Dermis blood vessel endothelial cell (primary cell): ENCODE measurements at regions not wholly inside any gene's neighbourhood (a gene's known extent, or its start where the extent isn't known, plus 50 kb on each side); places are given as distances from the start of the nearest gene placed in this dataset.
"Not testable (repeated sequence)": the region's sequence is repeated elsewhere in the genome, so short reads cannot be mapped to it uniquely, and the experiment has no call there.

Experiments used
- DNase-seq: peaks from one replicate; pipeline ENCODE4 v3.0.0; 2010

- peak; percentile 60 for DNase-seq
These were observed 124.6 kb upstream of the KCNAB1 start for GRCh38 chr3:155995525-155996370.

GRCh38 chr3:155996882-155997281 is 123.5 kb upstream of the KCNAB1 start:
- no peak for DNase-seq

GRCh38 chr3:155998173-155998572 is 122.2 kb upstream of the KCNAB1 start:
- not testable (repeated sequence) for DNase-seq

DNA sequence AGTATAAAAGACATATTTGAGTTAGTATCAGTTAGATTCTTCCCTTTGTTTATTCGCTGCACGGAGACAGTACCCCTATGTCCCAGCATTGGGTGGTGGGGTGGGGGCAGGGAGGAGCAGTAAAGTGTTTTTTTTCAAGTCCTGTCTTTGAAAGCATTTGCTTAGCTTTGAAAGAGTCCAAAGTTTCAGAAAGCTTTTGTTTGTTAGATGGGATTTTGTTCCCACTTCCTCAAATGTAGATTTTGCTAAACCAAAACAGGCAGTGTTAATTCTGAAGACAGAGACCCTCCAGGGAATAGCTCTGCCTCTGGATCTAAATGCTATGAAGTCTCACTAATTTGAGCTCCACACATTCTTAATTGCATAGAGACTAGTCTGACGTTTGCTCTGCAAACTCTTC is 114.6 kb upstream of the KCNAB1 start:
- no peak for DNase-seq

- peak; percentile 22 for DNase-seq
These were observed 109.5 kb upstream of the KCNAB1 start for GRCh38 chr3:156010829-156011228.

- no peak for DNase-seq
These were observed 105.9 kb upstream of the KCNAB1 start for GRCh38 chr3:156014489-156014888.

GRCh38 chr3:156016902-156017301 is 103.5 kb upstream of the KCNAB1 start:
- DNase-seq = no peak

- DNase-seq = no peak
These were observed 102.9 kb upstream of the KCNAB1 start for GRCh38 chr3:156017352-156018030.

DNA sequence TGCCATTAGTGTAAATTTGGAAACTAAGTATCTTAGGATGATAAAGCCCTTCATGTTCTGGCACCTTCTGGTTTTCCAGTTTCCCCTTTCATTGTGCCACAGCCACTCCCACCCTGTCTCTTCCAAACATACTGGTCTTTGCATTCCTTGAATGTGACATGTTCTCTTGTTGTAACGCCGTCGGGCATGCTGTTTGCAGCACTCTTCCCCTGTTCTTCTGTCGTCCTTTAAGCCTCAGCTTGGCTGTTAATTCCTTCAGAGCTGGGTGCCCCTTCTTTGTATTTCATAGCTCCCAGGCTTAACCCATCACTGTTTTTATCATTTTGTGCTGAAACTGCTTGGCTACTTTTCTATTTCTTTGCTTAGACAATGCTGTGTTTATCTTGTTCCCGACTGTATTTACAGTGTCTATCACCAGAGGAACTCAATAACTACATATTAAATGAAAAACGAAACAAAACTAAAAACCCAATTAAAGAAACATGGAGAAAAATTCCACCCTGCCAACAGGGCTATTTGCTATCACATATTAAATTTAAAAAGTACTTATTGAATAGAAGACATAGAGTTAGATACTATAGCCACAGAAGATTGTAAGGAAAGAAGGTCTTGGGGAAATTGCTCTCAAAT is 95.4 kb upstream of the KCNAB1 start:
- DNase-seq = no peak

- no peak for DNase-seq
These were observed 91.2 kb upstream of the KCNAB1 start for GRCh38 chr3:156029208-156029607.

- DNase-seq = no peak
These were observed 89.7 kb upstream of the KCNAB1 start for GRCh38 chr3:156030723-156031122.

- DNase-seq = no peak
These were observed 87.0 kb upstream of the KCNAB1 start for GRCh38 chr3:156033428-156033827.

GRCh38 chr3:156035158-156035557 is 85.2 kb upstream of the KCNAB1 start:
- DNase-seq = no peak

DNA sequence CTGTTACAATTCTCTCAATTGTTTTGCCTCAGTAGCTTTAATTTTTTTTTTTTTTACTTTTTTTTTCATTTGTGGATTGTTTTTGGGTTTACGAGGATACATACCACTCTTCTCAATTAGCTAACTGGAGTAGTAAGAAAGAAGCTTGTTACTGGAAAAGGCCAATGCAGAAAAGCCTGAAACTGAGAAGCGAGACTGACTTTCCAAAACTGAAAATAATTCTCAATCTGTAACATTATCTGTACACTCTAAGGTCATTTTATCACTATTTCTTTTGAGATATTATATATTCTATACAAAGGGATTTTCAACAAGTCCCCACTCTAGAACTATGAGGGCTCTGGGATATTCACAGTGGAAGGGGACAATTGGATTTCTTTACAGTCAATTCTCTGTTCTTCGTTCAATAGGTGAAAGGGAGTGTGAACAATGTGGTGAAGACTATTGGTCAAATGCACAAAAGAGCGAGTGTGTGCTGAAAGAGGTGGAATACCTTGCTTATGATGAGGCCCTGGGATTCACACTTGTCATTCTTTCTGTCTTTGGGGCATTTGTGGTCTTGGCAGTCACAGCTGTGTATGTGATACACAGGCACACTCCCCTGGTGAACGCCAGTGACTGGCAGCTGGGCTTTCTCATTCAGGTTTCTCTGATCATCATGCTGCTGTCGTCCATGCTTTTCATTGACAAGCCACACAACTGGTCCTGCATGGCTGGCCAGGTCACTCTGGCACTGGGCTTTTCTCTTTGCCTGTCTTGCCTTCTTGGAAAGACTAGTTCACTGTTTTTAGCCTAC is 83.9 kb upstream of the KCNAB1 start:
- no peak for DNase-seq

DNA sequence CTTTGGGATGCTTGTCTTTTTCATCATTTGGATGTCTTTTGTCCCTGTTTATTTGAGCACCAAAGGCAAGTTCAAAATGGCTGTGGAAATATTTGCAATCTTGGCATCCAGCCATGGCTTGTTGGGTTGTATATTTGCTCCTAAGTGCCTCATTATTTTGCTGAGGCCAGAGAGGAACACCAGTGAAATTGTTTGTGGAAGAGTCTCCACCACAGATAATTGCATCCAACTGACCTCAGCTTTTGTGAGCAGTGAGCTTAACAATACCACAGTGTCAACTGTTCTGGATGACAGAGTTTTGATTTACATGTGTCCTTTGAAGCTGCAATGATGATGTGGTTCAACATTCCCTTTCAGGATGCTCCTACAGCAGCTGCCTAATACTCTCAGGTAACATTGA is 83.0 kb upstream of the KCNAB1 start:
- no peak for DNase-seq

GRCh38 chr3:156038869-156039268 is 81.5 kb upstream of the KCNAB1 start:
- DNase-seq = no peak

DNA sequence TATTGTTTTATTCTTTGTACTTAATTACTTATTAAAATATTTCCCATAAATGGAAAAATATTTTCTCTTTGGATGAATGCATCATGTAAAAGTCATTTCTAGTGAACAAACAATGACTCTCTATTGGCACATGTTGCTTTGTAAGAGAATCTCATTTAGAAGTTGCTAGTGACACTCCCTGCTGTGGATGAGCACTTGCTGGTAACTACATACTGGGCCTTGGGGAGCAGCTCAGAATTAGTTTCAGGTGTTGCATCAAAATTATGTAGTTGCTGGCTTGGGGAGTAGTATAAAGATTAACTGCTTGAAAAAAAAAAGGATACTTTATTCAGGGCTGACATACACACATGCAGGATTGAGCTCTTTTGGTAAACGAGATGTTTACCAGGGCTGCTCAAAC is 80.3 kb upstream of the KCNAB1 start:
- no peak for DNase-seq

DNA sequence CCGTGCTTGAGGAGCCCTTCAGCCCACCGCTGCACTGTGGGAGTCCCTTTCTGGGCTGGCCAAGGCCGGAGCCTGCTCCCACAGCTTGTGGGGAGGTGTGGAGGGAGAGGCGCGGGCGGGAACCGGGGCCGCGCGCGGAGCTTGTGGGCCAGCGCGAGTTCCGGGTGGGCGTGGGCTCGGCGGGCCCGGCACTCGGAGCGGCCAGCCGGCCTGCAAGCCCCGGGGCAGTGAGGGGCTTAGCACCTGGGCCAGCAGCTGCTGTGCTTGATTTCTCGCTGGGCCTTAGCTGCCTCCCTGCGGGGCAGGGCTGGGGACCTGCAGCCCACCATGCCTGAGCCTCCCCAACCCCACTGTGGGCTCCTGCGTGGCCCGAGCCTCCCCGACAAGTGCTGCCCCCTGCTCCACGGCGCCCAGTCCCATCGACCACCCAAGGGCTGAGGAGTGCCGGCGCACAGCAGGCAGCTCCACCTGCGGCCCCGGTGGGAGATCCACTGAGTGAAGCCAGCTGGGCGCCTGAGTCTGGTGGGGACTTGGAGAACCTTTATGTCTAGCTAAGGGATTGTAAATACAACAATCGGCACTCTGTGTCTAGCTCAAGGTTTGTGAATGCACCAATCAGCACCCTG is 79.0 kb upstream of the KCNAB1 start:
- not testable (repeated sequence) for DNase-seq

DNA sequence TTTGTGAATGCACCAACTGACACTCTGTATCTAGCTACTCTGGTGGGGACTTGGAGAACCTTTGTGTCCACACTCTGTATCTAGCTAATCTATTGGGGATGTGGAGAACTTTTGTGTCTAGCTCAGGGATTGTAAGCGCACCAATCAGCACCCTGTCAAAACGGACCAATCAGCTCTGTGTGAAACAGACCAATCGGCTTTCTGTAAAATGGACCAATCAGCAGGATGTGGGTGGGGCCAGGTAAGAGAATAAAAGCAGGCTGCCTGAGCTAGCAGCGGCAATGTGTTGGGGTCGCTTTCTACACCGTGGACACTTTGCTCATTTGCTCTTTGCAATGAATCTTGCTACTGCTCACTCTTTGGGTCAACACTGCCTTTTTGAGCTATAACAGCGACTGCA is 78.5 kb upstream of the KCNAB1 start:
- not testable (repeated sequence) for DNase-seq

GRCh38 chr3:156043832-156044633 is 76.3 kb upstream of the KCNAB1 start:
- DNase-seq = peak; percentile 49

DNA sequence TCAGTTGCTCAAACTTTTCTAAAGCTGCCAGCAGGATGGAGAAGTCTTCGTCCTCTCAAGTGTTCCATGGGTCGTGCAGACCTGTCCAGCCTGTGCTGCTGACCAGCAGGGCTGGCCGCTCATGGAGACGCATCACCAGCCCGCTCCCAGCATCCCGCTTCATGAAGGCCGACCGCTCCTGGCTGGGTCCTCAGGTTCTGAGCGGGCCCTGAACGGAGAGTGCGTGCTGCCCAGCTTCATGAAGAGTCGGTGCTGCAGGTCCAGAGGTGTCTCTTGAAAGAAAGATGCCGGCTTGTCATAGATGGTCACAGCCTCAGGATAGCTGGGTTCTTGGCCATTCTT is 75.8 kb upstream of the KCNAB1 start:
- no peak for DNase-seq

DNA sequence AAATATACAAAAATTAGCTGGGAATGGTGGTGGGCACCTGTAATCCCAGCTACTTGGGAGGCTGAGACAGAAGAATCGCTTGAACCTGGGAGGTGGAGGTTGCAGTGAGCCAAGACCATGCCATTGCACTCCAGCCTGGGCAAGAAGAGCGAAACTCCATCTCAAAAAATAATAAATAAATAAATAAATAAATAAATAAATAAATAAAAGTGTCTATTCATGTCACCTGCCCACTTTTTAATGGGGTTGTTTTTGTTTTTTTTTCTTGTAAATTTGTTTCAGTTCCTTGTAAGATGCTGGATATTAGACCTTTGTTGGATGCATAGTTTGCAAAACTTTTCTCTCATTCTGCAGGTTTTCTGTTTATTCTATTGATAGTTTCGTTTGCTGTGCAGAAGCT is 71.9 kb upstream of the KCNAB1 start:
- not testable (repeated sequence) for DNase-seq
